ENCODE measurements at regions not wholly inside any gene's neighbourhood (a gene's known extent, or its start where the extent isn't known, plus 50 kb on each side); places are given as distances from the start of the nearest gene placed in this dataset.

GRCh38 chr1:234725177-234726132 lies 115.5 kb upstream of the IRF2BP2 start:
- Histone ChIP-seq H3K4me3 (peak overlapping the region in 3 of 4 donors; percentile 15 to 23 (median 15)), H3K27me3 (no peaks in the 10 kb centered on the region), H3K36me3 (no peaks in the 10 kb centered on the region), H3K4me1 (peaks cover 0 to 76% (median 71%) of the 10 kb centered on the region in 4 donors), H3K9me3 (no peaks in the 10 kb centered on the region), H3K27ac (peak overlapping the region; percentile 94 to 97 (median 96))
- 47 to 56% methylated on average over 12 of the region's 12 CpGs for WGBS, 2 donors
- TF ChIP-seq POLR2AphosphoS5 (IDR thresholded peaks at IDR 0.05) (peak in 1 of 4 donors; percentile 31), CTCF (IDR thresholded peaks at IDR 0.05) (no peak), POLR2A (IDR thresholded peaks at IDR 0.05) (no peak)
- intact Hi-C loops (cut with DNase I) = loop anchor here (1.0 to 10.0 kb wide), 6 partner anchors 47 to 1339 kb away; partner anchors contain the start of gene NID1
- DNase-seq = peak; percentile 81

- peak; percentile 26 to 84 (median 62) for TF ChIP-seq POLR2AphosphoS5 (IDR thresholded peaks at IDR 0.05)
- no peak for TF ChIP-seq POLR2A (IDR thresholded peaks at IDR 0.05)
- peak; percentile 54 to 83 (median 74) for TF ChIP-seq EP300 (IDR thresholded peaks at IDR 0.05)
- no peak for TF ChIP-seq CTCF (IDR thresholded peaks at IDR 0.05)
- peak; percentile 95 for DNase-seq
- Histone ChIP-seq H3K4me1 (peaks cover 0 to 84% (median 76%) of the 10 kb centered on the region in 4 donors), H3K27ac (peak overlapping the region; percentile 94 to 97 (median 96)), H3K27me3 (no peaks in the 10 kb centered on the region), H3K36me3 (no peaks in the 10 kb centered on the region), H3K4me3 (peak overlapping the region in 3 of 4 donors; percentile 15 to 23 (median 15)), H3K9me3 (no peaks in the 10 kb centered on the region)
- intact Hi-C loops (cut with DNase I) = loop anchor here (1.0 to 10.0 kb wide), 9 partner anchors 48 to 1340 kb away; partner anchors contain the start of gene NID1
- WGBS, 2 donors = 3 to 8% methylated on average over 16 of the region's 16 CpGs
Measured at GRCh38 chr1:234724516-234725176, 114.7 kb upstream of the IRF2BP2 start.

- Histone ChIP-seq H3K9me3 (no peaks in the 10 kb centered on the region), H3K36me3 (no peaks in the 10 kb centered on the region), H3K4me1 (peaks cover 0 to 95% (median 89%) of the 10 kb centered on the region in 4 donors), H3K27me3 (no peaks in the 10 kb centered on the region), H3K4me3 (peak overlapping the region in 2 of 4 donors; percentile 5 to 9), H3K27ac (peak overlapping the region; percentile 94 to 97 (median 96))
- 48 to 50% methylated on average over 26 of the region's 26 CpGs for WGBS, 2 donors
- intact Hi-C loops (cut with DNase I) = loop anchor here (2.0 to 10.0 kb wide), 3 partner anchors 188 to 1342 kb away; partner anchors contain the start of gene NID1
- TF ChIP-seq CTCF (IDR thresholded peaks at IDR 0.05) (no peak), EP300 (IDR thresholded peaks at IDR 0.05) (no peak), POLR2AphosphoS5 (IDR thresholded peaks at IDR 0.05) (peak in 2 of 4 donors; percentile 19 to 60), POLR2A (IDR thresholded peaks at IDR 0.05) (no peak)
- peak; percentile 93 for DNase-seq
Measured at GRCh38 chr1:234722904-234723720, 113.1 kb upstream of the IRF2BP2 start.

GRCh38 chr1:234722270-234722704 lies 112.3 kb upstream of the IRF2BP2 start:
- 57 to 60% methylated on average over 9 of the region's 9 CpGs for WGBS, 2 donors
- peaks cover 1 to 95% (median 89%) of the 10 kb centered on the region in 4 donors for H3K4me1 ChIP-seq
- H3K4me3 ChIP-seq = peak overlapping the region in 1 of 4 donors; percentile 6
- DNase-seq = peak; percentile 73
- intact Hi-C loops (cut with DNase I) = loop anchor here (2.0 to 10.0 kb wide), 3 partner anchors 187 to 1343 kb away; partner anchors contain the start of gene NID1
- H3K36me3 ChIP-seq = no peaks in the 10 kb centered on the region
- H3K27ac ChIP-seq = peak overlapping the region; percentile 94 to 97 (median 96)
- no peaks in the 10 kb centered on the region for H3K27me3 ChIP-seq
- TF ChIP-seq POLR2A (IDR thresholded peaks at IDR 0.05) = no peak
- peak in 1 of 4 donors; percentile 0 for TF ChIP-seq POLR2AphosphoS5 (IDR thresholded peaks at IDR 0.05)
- TF ChIP-seq EP300 (IDR thresholded peaks at IDR 0.05) = no peak
- no peaks in the 10 kb centered on the region for H3K9me3 ChIP-seq
